Uterus (tissue), 2 donors: ENCODE measurements at regions not wholly inside any gene's neighbourhood (a gene's known extent, or its start where the extent isn't known, plus 50 kb on each side); places are given as distances from the start of the nearest gene placed in this dataset.

ENCODE experiments used
- POLR2A ChIP-seq, 2 donors: fragments of 450-650 bp; IDR thresholded peaks; one replicate each; pipeline ENCODE4 v1.6.1; 2016; ENCODE audit warnings: antibody characterized with exemption in 2 of 2, mild to moderate bottlenecking in 1 of 2, moderate library complexity in 1 of 2
- TF ChIP-seq, protein P1 (sequence below), 4 experiments: fragments of 200-600 bp in 2 of 4; fragments of 450-650 bp in 2 of 4; sonication (generic) in 2 of 4; IDR thresholded peaks; one replicate each; pipeline ENCODE4 v1.5.1; 2016 to 2019; ENCODE audit warnings: antibody characterized with exemption in 4 of 4, mild to moderate bottlenecking in 2 of 4, moderate library complexity in 1 of 4

GRCh38 chr22:27127911-27128310, 470.5 kb downstream of the MIAT start:
- TF ChIP-seq, protein P1, sequence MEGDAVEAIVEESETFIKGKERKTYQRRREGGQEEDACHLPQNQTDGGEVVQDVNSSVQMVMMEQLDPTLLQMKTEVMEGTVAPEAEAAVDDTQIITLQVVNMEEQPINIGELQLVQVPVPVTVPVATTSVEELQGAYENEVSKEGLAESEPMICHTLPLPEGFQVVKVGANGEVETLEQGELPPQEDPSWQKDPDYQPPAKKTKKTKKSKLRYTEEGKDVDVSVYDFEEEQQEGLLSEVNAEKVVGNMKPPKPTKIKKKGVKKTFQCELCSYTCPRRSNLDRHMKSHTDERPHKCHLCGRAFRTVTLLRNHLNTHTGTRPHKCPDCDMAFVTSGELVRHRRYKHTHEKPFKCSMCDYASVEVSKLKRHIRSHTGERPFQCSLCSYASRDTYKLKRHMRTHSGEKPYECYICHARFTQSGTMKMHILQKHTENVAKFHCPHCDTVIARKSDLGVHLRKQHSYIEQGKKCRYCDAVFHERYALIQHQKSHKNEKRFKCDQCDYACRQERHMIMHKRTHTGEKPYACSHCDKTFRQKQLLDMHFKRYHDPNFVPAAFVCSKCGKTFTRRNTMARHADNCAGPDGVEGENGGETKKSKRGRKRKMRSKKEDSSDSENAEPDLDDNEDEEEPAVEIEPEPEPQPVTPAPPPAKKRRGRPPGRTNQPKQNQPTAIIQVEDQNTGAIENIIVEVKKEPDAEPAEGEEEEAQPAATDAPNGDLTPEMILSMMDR (IDR thresholded peaks at IDR 0.05): no peak
- no peak for TF ChIP-seq POLR2A (IDR thresholded peaks at IDR 0.05)
